NCI-H1105 treated with DMSO at 0.1 percent for 48 hours (cell line): ENCODE measurements at regions not wholly inside any gene's neighbourhood (a gene's known extent, or its start where the extent isn't known, plus 50 kb on each side); places are given as distances from the start of the nearest gene placed in this dataset.
"Not testable (repeated sequence)": the region's sequence is repeated elsewhere in the genome, so short reads cannot be mapped to it uniquely, and the experiment has no call there.

Experiments
- DNase-seq: peaks from one replicate; lab custom pipeline; 2025; lab: John Stamatoyannopoulos, UW

GRCh38 chr4:129682586-129682985, 586.6 kb downstream of the C4orf33 start:
- DNase-seq = no peak

- peak; percentile 9 for DNase-seq
These were observed 612.0 kb downstream of the C4orf33 start for GRCh38 chr4:129707949-129708348.

GRCh38 chr4:129708784-129709183, 612.8 kb downstream of the C4orf33 start:
- no peak for DNase-seq

DNA sequence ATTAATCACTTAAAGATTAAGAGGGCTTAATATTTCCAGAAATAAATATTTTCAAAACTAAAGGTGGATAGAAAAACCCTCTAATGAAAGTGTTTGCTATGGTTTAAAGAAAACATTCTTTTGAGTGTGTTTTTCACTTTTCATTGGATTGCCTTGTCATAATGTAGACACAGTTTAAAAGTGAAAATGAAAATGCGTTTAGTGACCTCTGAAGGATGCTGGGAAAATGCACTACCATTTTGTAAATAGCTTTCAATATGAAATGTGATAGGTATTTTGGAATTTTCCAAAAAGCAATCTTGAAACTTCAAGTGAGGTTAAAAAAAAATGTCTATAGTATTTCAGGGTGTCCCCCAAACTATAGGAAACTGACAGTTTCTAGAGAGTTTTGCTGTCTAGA, 642.2 kb downstream of the C4orf33 start:
- DNase-seq = no peak

GRCh38 chr4:129747756-129748155, 651.8 kb downstream of the C4orf33 start:
- peak; percentile 76 for DNase-seq

DNA sequence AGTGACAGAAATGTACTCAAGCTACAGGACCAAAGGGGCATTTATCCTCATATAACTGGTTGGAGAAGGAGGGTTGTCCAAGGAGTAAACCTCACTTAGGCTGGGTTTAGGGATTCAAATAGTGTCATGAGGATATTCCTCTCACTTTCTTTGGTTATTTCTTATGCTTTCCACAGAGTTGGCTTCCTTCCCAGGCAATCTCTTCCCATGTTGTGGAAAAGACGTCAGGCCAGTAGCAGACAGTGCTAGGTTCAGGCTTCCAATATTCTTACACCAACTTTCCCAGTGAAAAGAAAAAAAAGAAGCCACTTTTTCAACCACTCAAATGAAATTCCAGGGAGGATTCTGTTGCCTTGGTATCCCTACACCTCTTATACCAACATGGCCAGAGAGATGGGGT, 653.0 kb downstream of the C4orf33 start:
- no peak for DNase-seq

- DNase-seq = no peak
These were observed 655.7 kb downstream of the C4orf33 start for GRCh38 chr4:129751646-129752045.

DNA sequence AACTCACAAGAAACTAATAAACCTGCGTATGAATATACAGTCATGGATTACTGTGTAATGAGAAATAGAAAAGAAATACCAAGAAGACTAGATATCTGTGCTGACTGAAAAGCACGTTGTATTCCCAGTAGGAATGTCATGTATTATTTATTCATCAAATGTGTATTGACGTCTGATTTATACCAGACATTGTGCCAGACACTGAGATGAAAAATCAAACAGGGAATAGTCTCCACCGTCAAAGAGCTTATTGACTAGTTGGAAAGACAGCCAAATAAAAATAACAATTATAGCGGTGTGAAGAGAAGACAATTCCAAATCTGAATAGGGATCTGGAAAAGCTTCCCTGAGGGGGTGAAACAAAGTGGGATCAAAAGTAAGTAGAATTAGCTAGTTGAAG, 687.6 kb downstream of the C4orf33 start:
- DNase-seq = no peak

DNA sequence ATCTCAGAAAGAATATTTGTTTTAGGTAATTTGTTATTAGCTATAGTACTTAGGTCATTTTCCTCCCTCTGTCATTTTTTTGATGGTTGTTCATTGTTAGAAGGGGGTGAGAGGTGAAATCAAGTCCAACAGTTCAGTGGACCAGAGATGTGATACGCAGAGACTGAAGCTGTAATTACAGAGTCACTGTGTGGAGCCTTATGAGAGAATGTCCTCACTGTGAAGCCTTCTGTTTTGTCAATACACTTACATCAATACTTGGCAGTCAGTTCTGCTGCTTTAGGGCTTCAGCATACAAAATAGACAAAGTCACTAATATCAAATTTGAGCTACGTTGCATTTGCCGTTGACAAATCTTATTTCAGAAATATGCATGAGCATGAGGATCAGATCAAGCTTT, 692.5 kb downstream of the C4orf33 start:
- DNase-seq = no peak

DNA sequence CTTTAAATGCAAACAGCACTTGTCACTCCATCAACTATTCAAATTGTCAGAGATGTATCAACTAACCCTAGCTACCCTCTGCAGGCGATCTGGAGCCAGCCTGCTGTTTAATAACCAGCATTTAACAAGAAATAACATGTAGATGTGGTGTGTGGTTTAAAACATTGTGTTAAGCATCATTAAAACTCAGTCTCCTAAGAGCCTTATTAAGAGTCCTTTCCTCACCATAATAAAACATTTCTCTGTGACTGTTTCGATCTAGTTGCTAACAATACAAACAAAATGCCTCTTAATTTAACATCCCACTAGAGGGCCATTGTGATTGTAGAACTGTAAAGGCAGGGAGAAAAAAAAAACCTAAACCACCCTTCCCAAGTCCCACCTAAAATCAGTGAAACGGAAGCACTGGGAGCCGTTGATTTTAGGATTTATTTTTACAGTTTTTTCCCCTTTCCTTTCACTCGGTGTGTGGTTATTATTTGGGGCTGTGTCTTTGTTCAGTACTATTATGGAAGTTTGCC, 708.6 kb downstream of the C4orf33 start:
- DNase-seq = peak; percentile 89

DNA sequence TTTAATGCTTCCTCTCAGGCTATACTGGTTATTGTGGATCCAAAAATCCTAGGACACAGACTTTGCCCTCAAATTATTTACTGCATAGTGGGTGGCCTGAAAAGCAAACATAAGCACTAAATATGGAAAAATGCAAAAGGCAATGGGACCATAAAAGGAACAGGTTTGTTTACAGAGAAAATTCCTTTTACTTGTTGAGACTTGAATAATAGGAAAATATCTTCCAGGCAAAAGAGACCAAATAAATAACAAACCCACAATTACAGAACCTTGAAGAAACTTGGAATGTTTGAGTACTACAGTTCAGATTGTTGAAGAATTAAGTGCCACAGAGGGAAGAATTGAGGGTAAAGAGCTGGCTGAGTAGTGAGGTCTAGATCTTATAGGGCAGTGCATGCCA, 711.0 kb downstream of the C4orf33 start:
- DNase-seq = peak; percentile 29

- no peak for DNase-seq
These were observed 712.3 kb downstream of the C4orf33 start for GRCh38 chr4:129808242-129808641.

DNA sequence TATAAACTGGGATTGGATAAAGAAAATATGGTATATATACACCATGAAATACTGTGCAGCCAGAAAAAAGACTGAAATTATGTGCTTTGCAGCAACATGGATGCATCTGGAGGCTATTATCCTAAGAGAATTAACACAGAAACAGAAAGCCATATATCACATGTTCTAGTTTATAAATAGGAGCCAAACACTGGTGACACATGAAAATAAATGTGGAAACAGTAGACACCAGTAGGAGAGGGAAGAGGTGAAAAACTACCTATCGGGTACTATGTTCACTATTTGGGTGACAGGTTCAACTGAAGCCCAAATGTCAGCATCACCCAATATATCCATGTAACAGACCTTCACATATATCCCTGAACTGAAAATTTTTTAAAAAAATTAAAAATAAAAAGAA, 725.1 kb downstream of the C4orf33 start:
- peak; percentile 38 for DNase-seq

DNA sequence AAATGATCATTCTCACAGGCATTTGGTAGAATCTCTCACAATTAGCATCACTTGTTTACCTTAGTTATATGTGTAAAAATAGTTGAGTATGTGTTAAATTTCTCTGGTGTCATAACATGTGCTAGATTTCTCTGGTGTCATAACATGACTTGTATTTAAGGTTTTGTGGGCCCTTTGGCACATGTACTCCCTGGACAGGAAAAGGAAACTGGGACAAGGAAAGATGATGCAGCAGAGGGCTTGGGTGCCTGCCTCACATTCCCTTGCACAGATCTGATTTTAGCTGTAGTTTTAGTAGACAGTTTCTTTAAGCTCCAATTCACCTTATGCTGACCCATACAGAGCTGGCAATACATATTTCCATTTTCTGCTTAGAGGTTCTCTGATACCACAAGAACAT, 726.0 kb downstream of the C4orf33 start:
- DNase-seq = no peak

DNA sequence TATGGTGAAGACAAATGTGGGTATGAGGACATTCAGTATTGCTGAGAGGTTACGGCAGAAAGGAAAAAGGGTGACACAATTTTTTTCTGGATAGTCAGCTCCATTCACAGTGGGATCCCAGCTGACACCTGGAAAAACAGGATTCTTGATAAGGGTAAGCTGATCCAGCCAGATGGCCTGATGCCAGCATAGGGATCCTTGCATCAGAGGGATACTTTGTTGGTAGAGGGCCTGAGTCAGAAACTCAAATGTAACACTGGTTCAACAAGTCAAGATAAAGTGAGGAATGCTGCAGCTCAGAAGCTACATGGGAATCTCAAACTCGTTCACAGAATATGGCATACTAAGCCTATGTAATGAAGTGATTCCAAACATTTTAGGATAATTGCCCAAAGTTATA, 726.7 kb downstream of the C4orf33 start:
- peak; percentile 59 for DNase-seq

- DNase-seq = no peak
These were observed 727.2 kb downstream of the C4orf33 start for GRCh38 chr4:129823105-129823504.

DNA sequence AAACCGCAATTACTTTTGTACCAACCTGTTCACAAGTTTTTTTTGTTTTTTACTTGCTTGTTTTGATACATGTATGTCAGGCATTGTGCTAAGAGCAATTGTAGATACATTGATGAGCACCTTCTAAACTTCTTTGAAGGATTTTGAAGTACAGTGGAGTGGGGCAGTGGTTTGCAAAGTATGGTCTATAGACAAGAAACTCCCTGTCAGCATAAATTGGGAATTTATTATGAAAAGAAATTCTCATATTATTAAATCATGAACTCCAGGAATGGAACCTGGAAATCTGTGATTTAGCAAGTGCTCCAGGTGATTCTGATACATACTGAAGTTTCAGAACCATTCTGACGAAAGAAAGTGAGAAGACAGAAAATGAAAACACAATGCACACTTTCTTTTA, 733.4 kb downstream of the C4orf33 start:
- DNase-seq = no peak

DNA sequence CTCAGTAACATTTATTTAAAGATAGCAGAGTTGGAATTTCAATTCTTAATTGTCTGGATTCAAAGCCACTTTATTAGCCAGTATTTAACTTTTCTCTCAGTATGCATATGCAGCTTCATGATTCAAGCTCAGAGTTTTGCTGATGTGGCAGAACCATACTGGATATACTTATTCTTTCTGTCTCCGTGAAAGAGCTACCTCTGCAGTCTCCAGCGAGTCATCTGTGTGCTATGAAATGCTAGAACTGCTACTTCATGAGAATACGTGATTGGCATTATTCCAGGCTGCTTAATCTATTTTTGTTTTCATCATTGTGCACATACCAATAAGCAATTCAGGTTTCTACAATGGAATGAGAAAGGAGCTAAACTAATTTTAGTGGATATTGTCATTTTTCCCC, 743.7 kb downstream of the C4orf33 start:
- no peak for DNase-seq

DNA sequence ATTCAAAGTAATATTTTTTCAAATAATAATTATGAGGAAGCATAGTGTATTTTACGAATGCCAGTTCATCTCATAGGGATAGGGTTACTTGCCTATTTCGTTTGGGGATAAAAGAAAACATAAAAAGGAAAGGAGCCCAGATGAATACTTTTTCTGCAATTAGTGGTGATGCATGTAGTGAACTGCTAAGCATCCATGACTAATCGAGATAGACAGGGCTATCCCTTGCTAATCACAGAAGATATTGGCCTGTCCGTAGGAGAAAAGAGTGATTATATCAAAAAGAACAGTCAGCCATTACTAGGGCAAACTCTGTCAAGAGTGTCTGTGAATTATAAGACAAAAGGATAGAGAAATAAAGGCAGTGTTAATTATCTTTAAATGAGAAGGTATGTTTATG, 746.1 kb downstream of the C4orf33 start:
- DNase-seq = no peak

DNA sequence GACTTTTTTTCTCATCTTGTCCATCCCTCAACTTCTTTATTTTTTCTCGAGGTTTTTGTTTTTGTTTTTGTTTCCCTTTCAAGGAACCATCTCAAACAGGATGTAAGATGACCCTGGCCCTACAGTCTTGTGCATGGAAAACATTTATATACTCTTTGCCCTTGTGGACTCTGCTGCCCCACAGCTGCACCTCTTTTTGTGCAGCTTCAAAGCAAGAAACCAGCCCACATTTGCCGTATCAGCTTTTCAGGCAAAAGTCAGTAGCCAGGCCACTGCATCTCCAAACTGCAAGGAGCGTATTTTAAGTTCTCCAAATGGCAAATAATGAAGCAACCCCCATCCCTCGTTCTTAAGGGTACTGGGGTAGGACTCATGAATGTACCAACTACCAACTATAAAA, 756.5 kb downstream of the C4orf33 start:
- DNase-seq = no peak

- not testable (repeated sequence) for DNase-seq
These were observed 757.9 kb downstream of the C4orf33 start for GRCh38 chr4:129853685-129854467.

GRCh38 chr4:129862461-129862860, 766.5 kb downstream of the C4orf33 start:
- DNase-seq = no peak

- no peak for DNase-seq
These were observed 767.3 kb downstream of the C4orf33 start for GRCh38 chr4:129863206-129863605.

DNA sequence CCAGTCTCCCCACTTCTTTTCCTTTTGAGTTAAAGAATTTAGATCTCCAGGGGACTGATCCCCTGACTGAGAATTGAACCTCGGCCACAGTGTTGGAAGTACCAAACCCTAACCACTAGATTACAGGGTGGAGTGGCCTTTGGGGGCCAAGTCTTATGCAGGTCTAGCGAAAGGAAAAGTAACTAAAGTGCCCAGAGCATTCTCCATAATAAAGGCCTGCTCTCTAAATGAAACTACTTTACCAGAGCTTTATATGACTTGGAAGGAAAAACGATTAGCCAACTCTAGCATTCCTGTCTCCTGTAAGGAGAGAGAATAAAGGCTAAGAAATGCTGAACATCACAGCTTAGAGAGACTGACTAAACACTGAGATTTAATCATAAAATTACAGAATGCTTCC, 788.0 kb downstream of the C4orf33 start:
- DNase-seq = no peak
